Inferior parietal cortex (tissue), 1 donor: ENCODE measurements at regions not wholly inside any gene's neighbourhood (a gene's known extent, or its start where the extent isn't known, plus 50 kb on each side); places are given as distances from the start of the nearest gene placed in this dataset.
"Not testable (repeated sequence)": the region's sequence is repeated elsewhere in the genome, so short reads cannot be mapped to it uniquely, and the experiment has no call there.

Source experiments
- DNase-seq: peaks from one replicate; pipeline ENCODE4 v3.0.0-alpha.2; 2016; ENCODE audit errors: extremely low spot score

GRCh38 chr1:188841111-188841696 lies 1636.5 kb downstream of the BRINP3 start:
- DNase-seq = not testable (repeated sequence)

DNA sequence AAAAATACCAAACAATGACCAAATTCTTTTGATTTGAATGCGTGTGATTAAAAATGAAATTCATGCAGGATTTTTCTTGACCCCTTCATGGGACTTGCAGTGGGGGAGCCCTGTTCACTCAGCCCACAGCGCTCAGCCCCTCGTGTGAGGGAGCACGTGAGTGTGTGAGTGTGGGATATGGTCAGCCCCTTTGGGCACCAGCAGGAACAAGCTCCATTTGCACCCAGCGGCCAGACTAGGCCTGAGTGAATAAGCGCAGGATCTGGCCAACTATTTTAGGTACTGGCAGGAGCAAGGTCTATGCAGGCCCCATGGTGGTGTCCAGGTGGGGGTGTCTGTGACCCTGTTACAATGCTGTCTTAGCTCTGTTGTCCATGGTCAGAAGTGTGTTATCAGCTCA lies 1631.2 kb downstream of the BRINP3 start:
- no peak for DNase-seq

DNA sequence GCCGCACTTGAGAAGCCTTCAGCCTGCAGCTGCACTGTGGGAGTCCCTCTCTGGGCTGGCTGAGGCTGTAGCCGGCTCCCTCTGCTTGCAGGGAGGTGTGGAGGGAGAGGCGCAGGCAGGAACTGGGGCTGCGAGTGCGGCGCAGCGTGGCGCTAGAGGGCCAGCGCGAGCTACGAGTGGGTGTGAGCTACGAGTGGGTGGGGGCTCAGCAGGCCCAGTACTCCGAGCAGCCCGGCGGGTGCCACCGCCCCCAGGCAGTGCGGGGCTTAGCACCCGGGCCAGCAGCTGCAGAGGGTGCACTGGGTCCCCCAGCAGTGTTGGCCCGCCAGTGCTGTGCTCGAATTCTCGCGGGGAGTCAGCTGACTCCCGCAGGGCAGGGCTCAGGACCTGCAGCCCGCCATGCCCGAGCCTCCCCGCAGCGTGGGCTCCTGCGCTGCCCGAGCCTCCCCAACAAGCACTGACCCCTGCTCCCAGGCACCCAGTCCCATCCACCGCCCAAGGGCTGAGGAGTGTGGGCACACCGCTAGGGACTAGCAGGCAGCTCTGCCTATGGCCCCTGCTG lies 1620.1 kb downstream of the BRINP3 start:
- DNase-seq = no peak

- no peak for DNase-seq
Observed at GRCh38 chr1:188867614-188868013, 1610.0 kb downstream of the BRINP3 start.

DNA sequence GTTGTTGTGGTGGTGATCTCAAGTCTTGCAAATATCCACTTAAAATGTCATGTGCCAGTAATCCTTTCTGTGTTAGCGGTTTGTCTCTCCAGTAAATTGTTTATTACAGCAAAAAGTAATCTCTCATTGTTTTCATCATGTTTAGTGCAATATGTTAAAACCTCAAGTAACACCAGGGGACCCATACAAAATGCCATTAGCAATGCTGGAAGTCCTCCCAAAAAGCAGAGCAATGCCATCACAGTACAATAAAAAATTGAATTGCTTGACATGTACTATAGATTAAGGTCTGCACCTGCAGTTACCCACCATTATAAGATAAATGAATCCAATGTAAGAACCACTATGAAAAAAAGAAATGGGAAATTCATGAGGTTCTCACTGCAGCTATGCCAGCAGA lies 1606.5 kb downstream of the BRINP3 start:
- DNase-seq = no peak

GRCh38 chr1:188872376-188872775 lies 1605.3 kb downstream of the BRINP3 start:
- no peak for DNase-seq

DNA sequence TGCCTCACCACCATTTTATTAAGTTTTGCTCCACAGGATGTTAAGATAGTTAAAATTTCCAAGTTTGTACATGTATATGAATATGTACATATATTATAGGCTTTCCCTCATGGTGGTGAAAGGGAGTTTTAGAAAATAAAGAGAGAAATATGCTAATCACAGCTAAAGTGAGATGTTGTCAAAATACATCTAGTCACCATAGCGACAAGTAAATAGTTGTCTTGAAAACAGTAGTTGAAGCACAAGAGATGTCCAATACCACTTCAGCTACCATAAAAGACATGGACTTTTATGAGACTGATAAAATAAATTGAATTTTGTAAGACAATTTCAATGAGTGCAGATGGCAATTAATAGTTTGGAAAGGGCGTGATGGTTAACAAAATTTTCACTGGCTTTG lies 1600.0 kb downstream of the BRINP3 start:
- no peak for DNase-seq

- no peak for DNase-seq
Observed at GRCh38 chr1:188888386-188888785, 1589.3 kb downstream of the BRINP3 start.

- DNase-seq = no peak
Observed at GRCh38 chr1:188889166-188889565, 1588.5 kb downstream of the BRINP3 start.

GRCh38 chr1:188891958-188892357 lies 1585.7 kb downstream of the BRINP3 start:
- no peak for DNase-seq

DNA sequence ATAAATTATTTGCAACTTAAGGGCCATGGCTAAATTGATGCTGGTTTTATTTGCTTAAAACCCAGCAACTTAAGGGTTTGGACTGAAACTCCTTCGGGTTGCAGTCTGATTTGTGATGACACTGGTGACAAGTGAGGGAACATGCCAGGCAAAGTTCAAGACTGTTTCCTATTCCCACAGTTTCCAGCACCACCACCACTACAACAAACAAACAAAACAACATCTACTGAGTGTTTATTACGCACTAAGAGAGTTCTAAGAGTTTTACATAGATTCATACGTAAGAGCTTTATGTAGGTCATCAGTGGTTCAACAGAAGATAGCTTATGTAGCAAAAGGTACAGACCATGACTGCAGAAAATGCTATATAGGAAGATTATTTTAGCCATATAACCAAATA lies 1582.1 kb downstream of the BRINP3 start:
- DNase-seq = no peak

- DNase-seq = no peak
Observed at GRCh38 chr1:188903241-188903640, 1574.4 kb downstream of the BRINP3 start.

- no peak for DNase-seq
Observed at GRCh38 chr1:188904201-188904600, 1573.5 kb downstream of the BRINP3 start.

DNA sequence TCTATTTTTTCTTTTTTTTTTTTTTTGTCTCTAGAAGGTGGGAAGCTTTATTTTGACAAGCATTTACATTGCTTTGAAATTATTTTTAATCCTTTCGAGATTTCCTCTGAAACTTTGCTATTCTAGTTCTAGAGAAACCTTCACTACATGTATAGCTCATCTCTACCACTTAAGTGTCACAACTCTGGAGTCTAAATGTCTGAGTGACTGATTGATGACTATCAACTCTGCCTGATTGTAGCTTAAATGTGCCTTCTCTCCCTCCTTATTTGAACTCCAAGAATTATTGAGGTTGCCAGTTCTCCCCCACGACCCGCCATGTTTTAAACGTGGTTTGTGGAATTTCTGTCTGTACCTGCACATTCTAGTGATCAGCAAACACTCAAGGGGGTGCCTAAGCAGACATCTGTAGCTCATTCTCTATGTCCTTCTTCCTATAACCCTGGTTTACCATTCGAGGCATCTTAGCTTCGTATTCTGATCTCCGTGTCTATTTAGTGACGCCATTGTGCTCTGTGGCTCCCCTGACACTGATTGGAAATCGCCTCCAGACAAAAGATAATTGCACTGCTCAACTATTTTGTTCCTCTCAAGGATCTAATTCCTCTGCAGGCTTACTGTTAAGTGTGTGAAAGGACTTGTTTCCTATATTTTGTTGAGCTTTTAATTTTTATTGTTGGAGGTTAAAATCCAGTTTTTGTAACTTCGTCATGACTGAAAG lies 1570.6 kb downstream of the BRINP3 start:
- no peak for DNase-seq

DNA sequence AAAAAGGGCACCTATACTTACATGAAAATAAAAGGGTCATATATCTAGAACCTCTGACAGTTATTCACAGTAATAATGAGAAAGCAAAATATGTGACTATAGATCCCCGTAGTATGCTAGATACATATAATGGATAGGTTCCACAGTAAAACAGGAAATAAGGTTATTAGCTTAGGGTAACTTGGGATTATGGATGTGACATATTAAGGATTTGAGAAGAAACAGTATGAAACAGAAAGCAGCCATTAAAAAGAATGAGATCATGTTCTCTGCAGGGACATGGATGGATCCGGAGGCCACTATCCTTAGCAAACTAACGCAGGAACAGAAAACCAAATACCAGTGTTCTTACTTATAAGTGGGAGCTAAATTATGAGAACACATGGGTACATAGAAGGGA lies 1547.3 kb downstream of the BRINP3 start:
- no peak for DNase-seq

- no peak for DNase-seq
Observed at GRCh38 chr1:188931506-188931905, 1546.2 kb downstream of the BRINP3 start.

DNA sequence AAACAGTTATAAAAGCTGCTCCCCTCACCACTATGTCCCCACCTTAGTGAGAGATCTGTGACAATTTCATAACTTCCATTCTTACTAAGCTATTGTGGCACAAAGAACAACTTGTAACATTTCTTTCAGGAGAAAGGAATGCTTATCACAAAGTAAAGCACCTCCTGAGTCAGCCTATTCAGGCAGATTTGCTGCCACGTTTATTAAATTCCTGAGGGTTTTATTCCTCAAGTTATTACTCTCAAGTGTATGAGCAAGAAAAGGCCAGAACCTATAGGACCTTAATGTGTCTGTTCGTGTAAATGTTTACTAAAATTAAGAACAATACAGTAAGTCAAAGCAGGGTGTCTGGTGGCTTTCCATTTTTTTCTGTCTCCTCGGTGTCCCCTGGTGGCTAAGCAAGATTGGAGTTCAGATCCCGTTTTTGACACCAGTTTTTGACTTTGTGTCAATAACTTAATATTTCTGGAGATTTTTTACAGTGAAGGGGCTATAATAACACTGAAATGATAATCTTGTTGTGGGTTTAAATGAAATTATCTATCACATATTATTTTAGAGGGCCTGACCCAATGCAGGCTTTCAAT lies 1539.6 kb downstream of the BRINP3 start:
- no peak for DNase-seq

DNA sequence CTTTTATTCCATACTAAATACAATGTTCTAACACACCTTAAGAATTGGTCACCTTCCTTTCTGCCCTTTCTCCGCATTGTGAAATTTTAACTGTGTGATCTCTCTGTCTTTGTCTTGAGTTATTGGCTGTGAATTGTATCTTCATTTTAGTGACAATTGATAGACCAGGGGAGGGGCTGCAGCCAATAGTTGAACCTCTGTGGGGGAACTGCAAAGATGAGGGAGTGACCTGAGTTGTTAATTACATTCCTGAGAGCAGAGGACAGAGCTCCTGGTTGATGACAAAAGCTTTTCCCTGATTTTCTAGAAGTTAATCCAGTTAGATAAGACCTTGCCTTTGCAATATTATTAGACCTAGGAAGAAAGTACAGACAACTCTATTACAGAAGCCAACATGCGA lies 1535.7 kb downstream of the BRINP3 start:
- DNase-seq = no peak

DNA sequence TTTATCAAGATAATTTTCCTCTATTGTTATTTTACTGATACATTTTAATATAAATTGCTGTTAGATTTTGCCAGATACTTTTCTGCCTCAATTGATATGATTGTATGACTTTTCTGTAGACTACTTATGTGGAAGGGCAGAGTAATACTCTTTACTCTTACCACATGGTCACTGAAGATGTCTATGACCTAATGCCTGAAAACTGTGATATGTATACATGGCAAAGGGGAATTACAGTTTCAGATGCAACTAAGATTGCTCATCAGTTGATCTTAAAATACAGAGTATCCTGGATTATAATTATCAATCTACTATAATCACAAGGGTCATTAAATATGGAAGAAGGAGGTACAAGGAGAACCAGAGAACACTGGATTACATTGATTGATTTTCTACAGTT lies 1528.0 kb downstream of the BRINP3 start:
- no peak for DNase-seq

GRCh38 chr1:188958461-188959115 lies 1519.1 kb downstream of the BRINP3 start:
- DNase-seq = no peak

GRCh38 chr1:188986745-188987417 lies 1490.8 kb downstream of the BRINP3 start:
- no peak for DNase-seq

DNA sequence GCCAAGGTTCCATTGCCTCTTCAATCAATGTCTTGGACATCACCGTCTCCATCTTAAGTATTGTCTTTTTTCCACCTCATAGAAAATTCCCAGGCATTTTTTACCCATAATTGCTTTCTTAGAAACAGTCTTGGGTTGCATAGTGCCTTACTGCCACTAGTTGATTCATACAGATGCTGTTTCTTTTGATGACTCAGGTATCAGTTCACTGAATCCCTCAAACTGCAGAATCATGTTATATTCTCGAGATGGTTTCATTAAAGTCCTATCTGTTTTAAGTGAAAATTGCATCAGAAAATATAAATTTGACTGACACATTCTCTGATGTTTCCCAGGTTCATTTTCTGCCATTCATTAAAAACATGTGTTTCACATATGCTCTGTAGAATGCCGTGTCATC lies 1489.1 kb downstream of the BRINP3 start:
- no peak for DNase-seq
